Coronary artery (tissue), 2 donors: ENCODE measurements at regions not wholly inside any gene's neighbourhood (a gene's known extent, or its start where the extent isn't known, plus 50 kb on each side); places are given as distances from the start of the nearest gene placed in this dataset.

Experiments used
- DNase-seq: peaks from one replicate; pipeline ENCODE4 v3.0.0-alpha.2; 2017; ENCODE audit warnings: low spot score
- H3K27ac ChIP-seq, 2 donors: fragments of 200-600 bp; sonication (generic); one replicate each; pipeline ENCODE4 v1.5.1; 2016 to 2019
- H3K4me3 ChIP-seq: fragments of 200-600 bp; sonication (generic); 2 replicates; pipeline ENCODE4 v1.5.1; 2016; ENCODE audit warnings: mild to moderate bottlenecking, moderate library complexity
- CTCF ChIP-seq: fragments of 200-600 bp; sonication (generic); IDR thresholded peaks from one replicate; pipeline ENCODE4 v1.5.1; 2019; ENCODE audit warnings: antibody characterized with exemption

- Histone ChIP-seq H3K4me3 (no peak overlapping the region), H3K27ac (no peak overlapping the region)
- TF ChIP-seq CTCF = no peak
- no peak for DNase-seq
Measured at GRCh38 chr1:90361026-90361425, 356.1 kb downstream of the BARHL2 start.

DNA sequence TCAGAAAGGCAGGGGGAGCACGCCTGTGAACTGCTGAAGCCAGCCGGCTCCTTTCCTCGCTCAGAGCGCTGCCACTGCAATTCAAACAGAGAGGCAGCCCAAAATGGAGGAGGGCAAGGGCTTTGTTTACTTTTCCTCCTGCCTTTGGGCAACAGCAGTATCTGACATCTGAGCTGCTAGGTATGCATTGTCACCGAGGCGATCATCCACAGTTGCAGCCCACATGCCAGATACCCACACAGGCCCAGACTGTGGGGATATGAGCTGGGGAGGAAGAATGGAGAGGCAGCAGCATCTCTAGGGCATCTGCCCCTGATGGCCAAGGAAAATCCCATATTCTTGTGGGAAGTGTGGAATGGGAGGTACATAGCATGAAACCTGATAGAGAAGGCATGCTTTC is 357.1 kb downstream of the BARHL2 start:
- TF ChIP-seq CTCF = no peak
- no peak overlapping the region for H3K4me3 ChIP-seq
- no peak overlapping the region for H3K27ac ChIP-seq
- DNase-seq = no peak

- TF ChIP-seq CTCF = no peak
- DNase-seq = no peak
- H3K27ac ChIP-seq = no peak overlapping the region
- H3K4me3 ChIP-seq = no peak overlapping the region
Measured at GRCh38 chr1:90358448-90358847, 358.7 kb downstream of the BARHL2 start.

DNA sequence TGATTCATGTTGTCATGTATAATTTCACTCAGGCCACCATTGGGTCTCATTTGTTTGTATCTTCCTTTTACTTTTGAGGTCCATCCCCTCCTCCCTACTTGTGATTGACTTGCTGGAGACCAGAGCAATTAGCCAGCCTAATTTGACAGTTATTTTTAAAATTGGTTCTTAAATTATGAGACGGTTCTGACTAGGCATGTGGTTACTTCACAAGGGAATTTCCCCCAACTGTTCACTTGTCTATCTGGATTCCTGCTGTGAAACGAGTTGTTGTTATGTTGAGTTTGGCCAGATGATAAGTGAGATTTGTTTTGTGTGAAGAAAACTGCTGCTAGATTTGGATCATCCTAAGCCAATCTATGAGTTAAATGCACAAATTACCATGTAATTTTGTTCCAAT is 359.1 kb downstream of the BARHL2 start:
- no peak overlapping the region for H3K27ac ChIP-seq

GRCh38 chr1:90356991-90357390 is 360.1 kb downstream of the BARHL2 start:
- H3K27ac ChIP-seq = no peak overlapping the region
- TF ChIP-seq CTCF = no peak

More for the DNA sequence above, 359.1 kb downstream of the BARHL2 start:
- H3K4me3 ChIP-seq = no peak overlapping the region
- DNase-seq = no peak
- TF ChIP-seq CTCF = no peak

GRCh38 chr1:90356101-90356500 is 361.0 kb downstream of the BARHL2 start:
- TF ChIP-seq CTCF = no peak
- Histone ChIP-seq H3K4me3 (no peak overlapping the region), H3K27ac (no peak overlapping the region)
- no peak for DNase-seq

More at GRCh38 chr1:90356991-90357390, 360.1 kb downstream of the BARHL2 start:
- no peak for DNase-seq
- H3K4me3 ChIP-seq = no peak overlapping the region

DNA sequence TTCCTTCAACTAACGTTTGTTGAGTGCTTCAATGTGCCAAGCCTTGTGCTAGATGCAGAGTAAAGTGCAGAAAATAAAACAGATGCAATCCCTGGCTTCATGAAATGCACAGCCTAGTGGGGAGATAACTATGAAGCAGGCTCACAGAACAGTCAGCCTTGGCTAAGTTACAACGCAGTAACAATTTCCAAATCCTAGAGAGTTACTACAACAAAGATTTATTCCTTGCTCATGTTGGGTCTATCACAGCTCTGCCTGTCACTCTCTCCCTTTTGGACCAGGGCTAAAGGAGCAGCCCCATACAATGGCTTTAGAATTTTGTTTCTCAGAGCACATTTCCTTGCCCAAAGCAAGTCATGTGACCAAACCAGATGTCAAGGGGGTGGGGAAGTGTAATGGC is 359.8 kb downstream of the ZNF326 start:
- Histone ChIP-seq H3K4me3 (no peak overlapping the region), H3K27ac (no peak overlapping the region)
- DNase-seq = no peak
- no peak for TF ChIP-seq CTCF
